Stimulated activated CD4-positive, alpha-beta T cell treated with anti-CD3 and anti-CD28 coated beads, Interleukin-4, amount 100 ng/mL, for 4 hours (primary cell): ENCODE measurements at regions not wholly inside any gene's neighbourhood (a gene's known extent, or its start where the extent isn't known, plus 50 kb on each side); places are given as distances from the start of the nearest gene placed in this dataset.
"Not testable (repeated sequence)": the region's sequence is repeated elsewhere in the genome, so short reads cannot be mapped to it uniquely, and the experiment has no call there.

Source experiments
- DNase-seq, 2 experiments: peaks; one replicate each; pipeline ENCODE4 v3.0.0-alpha.2; 2020

- DNase-seq: no peak
Observed at GRCh38 chr1:238991765-238992495, 394.4 kb upstream of the CHRM3 start.

DNA sequence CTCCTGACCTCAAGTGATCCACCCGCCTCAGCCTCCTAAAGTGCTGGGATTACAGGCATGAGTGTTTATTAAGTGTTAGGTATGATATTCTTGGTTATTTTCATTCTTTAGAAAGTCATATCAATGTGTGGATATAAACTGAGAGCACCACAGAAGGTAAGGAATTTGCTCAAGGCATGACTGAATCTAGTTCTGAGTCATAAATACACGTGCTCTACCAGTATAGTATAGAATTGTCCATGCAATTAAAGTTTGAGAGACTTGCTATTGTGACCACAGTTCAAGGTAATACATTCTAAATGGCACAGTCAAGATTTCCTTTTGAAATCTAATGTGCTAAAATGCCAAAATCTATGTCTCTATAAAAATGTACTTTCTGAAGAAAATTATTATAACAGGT, 401.1 kb upstream of the CHRM3 start:
- no peak for DNase-seq

DNA sequence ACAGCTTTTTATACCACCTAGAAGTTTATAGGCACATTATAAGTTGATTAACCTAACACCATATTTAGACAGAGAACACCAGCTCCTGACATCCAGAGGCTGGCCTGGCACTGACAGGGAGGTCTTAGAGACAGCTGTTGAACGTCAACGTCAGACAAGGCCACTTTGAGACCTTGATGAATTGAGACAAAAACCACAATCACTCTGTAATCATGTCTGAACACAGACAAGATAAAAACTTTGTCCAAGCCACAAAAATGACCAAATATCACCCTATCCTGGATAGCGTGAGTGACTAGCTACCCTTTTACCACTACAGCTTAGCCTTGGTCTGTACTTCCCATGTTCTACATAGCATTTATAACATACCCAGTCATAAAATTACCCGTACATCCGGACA, 403.6 kb upstream of the CHRM3 start:
- no peak for DNase-seq

DNA sequence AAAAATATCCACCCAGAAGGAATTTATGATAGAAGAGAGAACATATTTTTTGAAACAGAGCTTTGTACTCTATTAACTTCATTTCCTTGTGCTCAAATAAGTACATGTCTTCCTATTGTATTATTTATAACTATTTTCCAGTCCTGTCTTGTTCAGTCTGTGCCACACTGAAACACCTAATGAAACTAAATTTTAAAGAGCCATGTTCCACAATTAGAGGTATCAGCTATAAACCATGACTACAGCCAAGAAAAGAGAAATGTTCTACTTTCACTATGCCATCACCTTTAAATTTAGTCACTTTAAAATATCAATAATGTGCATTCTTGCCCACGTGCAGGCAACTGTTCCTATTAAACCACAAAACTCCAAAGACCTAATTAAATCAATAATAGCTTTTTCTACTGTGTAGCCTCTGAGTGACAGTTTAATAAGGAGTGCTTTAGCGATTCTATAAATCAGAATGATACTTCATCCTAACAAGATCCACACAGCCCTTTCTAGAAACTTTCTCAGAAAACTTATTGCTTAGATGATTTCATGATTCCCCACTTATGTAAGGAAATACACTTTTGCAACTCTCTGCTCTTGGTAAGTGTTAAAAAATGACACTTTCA, 404.9 kb upstream of the CHRM3 start:
- DNase-seq: no peak

- no peak for DNase-seq
Observed at GRCh38 chr1:238980053-238980452, 406.3 kb upstream of the CHRM3 start.

GRCh38 chr1:238964631-238965030, 421.7 kb upstream of the CHRM3 start:
- DNase-seq: no peak

DNA sequence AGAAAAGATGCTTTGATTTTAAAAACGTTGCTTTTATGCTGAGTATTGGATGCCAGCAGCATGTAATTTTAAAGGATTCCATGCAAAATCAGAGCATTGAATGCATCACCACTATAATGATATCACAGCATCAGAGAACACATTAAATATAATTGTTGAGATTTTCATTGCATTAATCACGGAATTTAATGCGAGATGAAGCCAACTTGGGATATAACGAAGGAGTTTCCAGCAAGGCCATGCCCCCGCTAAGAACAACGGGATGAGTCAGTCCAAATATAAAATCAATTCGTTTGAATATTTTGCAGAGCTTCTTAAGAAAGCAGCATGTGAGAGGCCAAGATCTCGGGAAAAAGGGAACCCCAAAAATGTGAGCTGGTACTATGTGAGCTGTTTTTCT, 423.4 kb upstream of the CHRM3 start:
- DNase-seq: no peak

GRCh38 chr1:238961790-238962189, 424.6 kb upstream of the CHRM3 start:
- DNase-seq: no peak

DNA sequence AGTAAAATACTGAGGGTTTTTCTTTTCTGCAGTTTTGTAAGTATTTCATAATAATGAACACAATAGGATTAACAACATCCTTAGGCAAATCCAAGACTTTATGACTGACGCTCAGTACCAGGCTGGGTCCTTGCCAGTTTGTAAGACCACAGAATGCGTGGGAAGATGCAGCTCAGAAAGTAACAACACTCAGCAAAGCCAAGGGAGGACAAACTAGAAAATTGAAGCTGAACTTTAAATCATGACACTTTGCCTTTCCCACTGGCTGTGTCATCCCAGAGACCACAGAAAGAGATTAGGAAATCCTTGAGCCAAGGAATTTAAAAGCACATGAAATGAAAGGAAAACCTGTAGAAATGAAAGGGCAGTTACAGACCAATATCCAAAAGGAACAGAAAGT, 426.3 kb upstream of the CHRM3 start:
- no peak for DNase-seq

GRCh38 chr1:238955934-238956333, 430.4 kb upstream of the CHRM3 start:
- no peak for DNase-seq

- DNase-seq: no peak
Observed at GRCh38 chr1:238954865-238955264, 431.5 kb upstream of the CHRM3 start.

DNA sequence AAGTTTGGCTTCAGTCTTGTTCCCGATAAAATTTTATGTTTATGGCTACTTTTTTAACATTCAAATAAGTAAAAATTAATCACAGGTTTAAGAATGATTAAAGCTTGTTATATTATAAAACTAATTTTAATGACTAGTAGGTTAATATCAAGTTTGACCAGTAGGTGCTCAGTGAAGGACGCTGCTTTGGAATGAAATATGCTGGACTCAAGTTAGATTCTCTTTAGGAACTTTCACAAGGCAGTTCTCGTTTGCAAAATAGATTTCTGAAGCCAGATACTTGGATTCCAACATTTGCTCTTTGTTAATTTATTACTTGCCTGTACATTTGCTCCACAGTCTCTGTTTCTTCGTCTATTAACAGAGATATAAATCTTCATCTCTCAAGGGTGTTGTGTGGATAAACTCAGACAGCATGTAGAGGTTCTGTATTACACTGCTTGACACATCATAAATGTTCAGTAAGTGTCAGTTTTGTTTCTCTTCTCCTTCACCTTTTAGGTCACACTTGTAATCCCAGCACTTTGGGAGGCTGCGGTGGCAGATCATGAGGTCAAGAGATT, 432.8 kb upstream of the CHRM3 start:
- DNase-seq: no peak

DNA sequence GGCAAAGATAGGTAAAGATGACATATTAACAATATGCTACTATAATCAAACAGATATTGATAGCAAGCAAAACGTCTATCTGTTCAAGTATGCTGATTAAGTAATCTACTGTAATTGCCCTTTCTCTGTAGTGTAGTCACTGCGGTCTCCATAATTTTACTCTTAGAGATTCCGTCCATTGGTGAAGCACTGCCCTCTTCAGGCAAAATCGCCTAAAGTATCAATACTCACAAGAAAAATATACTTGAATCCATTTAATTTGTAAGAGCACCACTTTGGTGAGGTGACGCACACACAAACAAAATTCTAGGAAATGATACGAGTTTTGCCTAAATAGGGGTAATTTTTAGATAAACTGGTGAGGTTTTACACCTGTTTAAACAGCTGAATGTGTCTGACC, 434.6 kb upstream of the CHRM3 start:
- DNase-seq: no peak

DNA sequence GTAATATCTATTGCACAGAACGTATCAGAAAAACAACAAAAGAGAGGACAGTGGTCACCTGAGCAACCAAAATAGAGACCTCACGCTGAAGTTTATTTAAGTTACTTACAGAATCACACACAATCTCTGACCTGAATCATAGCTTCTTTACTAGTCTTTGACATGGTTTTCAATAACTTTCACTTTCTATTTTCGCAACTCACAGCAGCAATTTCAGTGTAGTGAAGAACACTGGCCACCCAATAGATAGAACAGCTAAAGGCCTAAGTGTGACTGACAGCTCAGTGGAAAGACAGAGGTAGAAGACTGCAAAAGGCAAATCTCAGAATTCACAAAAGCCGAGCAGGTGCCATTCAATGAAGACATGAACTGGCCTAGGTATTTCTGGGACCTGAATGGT, 435.6 kb upstream of the CHRM3 start:
- no peak for DNase-seq

GRCh38 chr1:238950017-238950416, 436.4 kb upstream of the CHRM3 start:
- no peak for DNase-seq

GRCh38 chr1:238944028-238944427, 442.3 kb upstream of the CHRM3 start:
- no peak for DNase-seq

DNA sequence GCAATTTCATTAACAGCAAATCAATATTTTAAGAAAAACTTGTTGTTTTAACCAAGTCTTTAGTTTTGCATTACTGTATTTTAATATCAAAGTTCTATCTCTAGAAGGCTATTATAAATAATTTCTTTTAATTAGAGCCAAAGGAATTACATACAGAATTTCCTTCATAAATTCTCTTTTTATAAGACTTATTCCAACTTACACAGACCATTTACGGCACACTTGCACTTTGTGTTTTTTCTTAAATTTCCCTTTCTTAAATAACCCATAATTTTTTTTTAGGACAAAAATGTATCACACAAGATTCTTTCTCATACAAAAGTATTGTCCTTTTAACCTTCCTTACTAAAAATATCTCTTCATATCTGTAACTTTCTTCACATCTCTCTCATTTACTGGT, 458.5 kb upstream of the CHRM3 start:
- no peak for DNase-seq

DNA sequence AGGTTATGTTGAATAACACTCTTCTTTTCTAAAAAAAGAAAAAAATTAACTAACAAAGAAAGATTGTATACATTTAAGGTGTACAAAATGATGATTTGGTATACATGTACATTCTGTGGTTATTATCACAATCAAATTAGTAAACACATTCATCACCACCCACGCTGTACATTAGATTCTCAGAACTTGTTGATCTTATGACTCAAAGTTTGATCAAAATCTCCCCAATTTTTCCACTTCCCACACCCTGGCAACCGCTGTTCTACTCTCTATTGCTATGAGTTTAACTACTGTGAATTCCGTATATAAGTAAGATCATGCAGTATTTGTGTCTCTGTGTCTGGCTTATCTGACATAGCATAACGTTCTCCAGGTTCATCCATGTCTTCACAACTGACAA, 469.5 kb upstream of the CHRM3 start:
- DNase-seq: no peak

GRCh38 chr1:238914346-238914745, 472.0 kb upstream of the CHRM3 start:
- no peak for DNase-seq

- no peak for DNase-seq
Observed at GRCh38 chr1:238913210-238913609, 473.2 kb upstream of the CHRM3 start.

GRCh38 chr1:238912148-238912547, 474.2 kb upstream of the CHRM3 start:
- no peak for DNase-seq

DNA sequence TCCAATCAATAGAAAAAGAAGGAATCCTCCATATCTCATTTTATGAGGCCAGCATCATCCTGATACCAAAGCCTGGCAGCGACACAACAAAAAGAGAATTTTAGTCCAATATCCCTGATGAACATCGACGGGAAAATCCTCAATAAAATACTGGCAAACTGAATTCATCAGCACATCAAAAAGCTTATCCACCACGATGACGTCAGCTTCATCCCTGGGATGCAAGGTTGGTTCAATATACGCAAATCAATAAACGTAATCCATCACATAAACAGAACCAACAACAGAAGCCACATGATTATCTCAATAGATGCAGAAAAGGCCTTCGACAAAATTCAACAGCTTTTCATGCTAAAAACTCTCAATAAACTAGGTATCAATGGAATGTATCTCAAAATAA, 483.6 kb upstream of the CHRM3 start:
- DNase-seq: not testable (repeated sequence)

GRCh38 chr1:238900334-238900865, 486.0 kb upstream of the CHRM3 start:
- no peak for DNase-seq

GRCh38 chr1:238898856-238899255, 487.5 kb upstream of the CHRM3 start:
- DNase-seq: no peak
